PFSK-1 (cell line): ENCODE measurements at regions not wholly inside any gene's neighbourhood (a gene's known extent, or its start where the extent isn't known, plus 50 kb on each side); places are given as distances from the start of the nearest gene placed in this dataset.

Experiments used
- FOXP2 ChIP-seq: optimal IDR thresholded peaks from 2 replicates; pipeline ENCODE3; 2011; ENCODE audit warnings: borderline replicate concordance, control low read depth, inconsistent platforms; ENCODE audit not compliant: insufficient read depth; ENCODE audit errors: extremely low read length, extremely low read depth
- POLR2AphosphoS5 ChIP-seq: IDR thresholded peaks from 2 replicates; pipeline ENCODE4 v1.6.1; 2012; ENCODE audit warnings: low read depth, mild to moderate bottlenecking, control low read depth, low read length, moderate library complexity
- REST ChIP-seq, 2 experiments: IDR thresholded peaks; 2 replicates each; pipeline versions ENCODE4 v1.6.1 to v1.8.0; 2011 to 2012; ENCODE audit warnings: low read depth in 2 of 2, low read length in 2 of 2, control low read depth in 1 of 2, inconsistent platforms in 1 of 2, mild to moderate bottlenecking in 1 of 2, moderate library complexity in 1 of 2; ENCODE audit not compliant: insufficient read depth in 1 of 2
- SIN3A ChIP-seq: IDR thresholded peaks from 2 replicates; pipeline ENCODE4 v1.6.1; 2012; ENCODE audit warnings: mild to moderate bottlenecking, low read length, moderate library complexity, borderline replicate concordance; ENCODE audit not compliant: insufficient read depth
- TAF1 ChIP-seq: IDR thresholded peaks from 2 replicates; pipeline ENCODE4 v1.6.1; 2012; ENCODE audit warnings: low read length, control low read depth, borderline replicate concordance; ENCODE audit not compliant: insufficient read depth

GRCh38 chr19:27851543-27852060, 1361.3 kb downstream of the UQCRFS1 start:
- TF ChIP-seq SIN3A: no peak
- no peak for TF ChIP-seq TAF1
- no peak for TF ChIP-seq REST (IDR thresholded peaks at IDR 0.05; ENCODE audit: insufficient read depth in 1 of 2, low read depth in 2 of 2, low read length in 2 of 2)
- TF ChIP-seq FOXP2: no peak
- TF ChIP-seq POLR2AphosphoS5: no peak

- TF ChIP-seq REST (IDR thresholded peaks at IDR 0.05; ENCODE audit: insufficient read depth in 1 of 2, low read depth in 2 of 2, low read length in 2 of 2): no peak
- TF ChIP-seq FOXP2: no peak
- no peak for TF ChIP-seq SIN3A
- no peak for TF ChIP-seq POLR2AphosphoS5
- no peak for TF ChIP-seq TAF1
Measured at GRCh38 chr19:27851002-27851481, 1361.9 kb downstream of the UQCRFS1 start.

GRCh38 chr19:27846944-27847343, 1366.0 kb downstream of the UQCRFS1 start:
- TF ChIP-seq SIN3A (no peak), FOXP2 (no peak), TAF1 (no peak), POLR2AphosphoS5 (no peak), REST (IDR thresholded peaks at IDR 0.05; ENCODE audit: insufficient read depth in 1 of 2, low read depth in 2 of 2, low read length in 2 of 2) (no peak)

GRCh38 chr19:27844261-27844660, 1368.7 kb downstream of the UQCRFS1 start:
- TF ChIP-seq SIN3A (no peak), FOXP2 (no peak), POLR2AphosphoS5 (no peak), TAF1 (no peak), REST (IDR thresholded peaks at IDR 0.05; ENCODE audit: insufficient read depth in 1 of 2, low read depth in 2 of 2, low read length in 2 of 2) (no peak)

GRCh38 chr19:27843861-27844260, 1369.1 kb downstream of the UQCRFS1 start:
- TF ChIP-seq SIN3A: no peak

- TF ChIP-seq REST (IDR thresholded peaks at IDR 0.05; ENCODE audit: insufficient read depth in 1 of 2, low read depth in 2 of 2, low read length in 2 of 2) (no peak), SIN3A (no peak)
Measured at GRCh38 chr19:27833031-27833430, 1379.9 kb downstream of the UQCRFS1 start.
